ENCODE measurements at regions not wholly inside any gene's neighbourhood (a gene's known extent, or its start where the extent isn't known, plus 50 kb on each side); places are given as distances from the start of the nearest gene placed in this dataset.

- DNase-seq (no peak), ATAC-seq (no peak)
- H3K4me3 ChIP-seq, result no peak overlapping the region
- H3K27ac ChIP-seq, result no peak overlapping the region
- H3K36me3 ChIP-seq, result no peaks in the 10 kb centered on the region
- H3K27me3 ChIP-seq, result no peaks in the 10 kb centered on the region
- no peaks in the 10 kb centered on the region for H3K9me3 ChIP-seq
- intact Hi-C loops (cut with DNase I), result no loop called here
- H3K4me1 ChIP-seq, result no peaks in the 10 kb centered on the region
- no peak for TF ChIP-seq POLR2A (IDR thresholded peaks at IDR 0.05)
- TF ChIP-seq, protein P1, sequence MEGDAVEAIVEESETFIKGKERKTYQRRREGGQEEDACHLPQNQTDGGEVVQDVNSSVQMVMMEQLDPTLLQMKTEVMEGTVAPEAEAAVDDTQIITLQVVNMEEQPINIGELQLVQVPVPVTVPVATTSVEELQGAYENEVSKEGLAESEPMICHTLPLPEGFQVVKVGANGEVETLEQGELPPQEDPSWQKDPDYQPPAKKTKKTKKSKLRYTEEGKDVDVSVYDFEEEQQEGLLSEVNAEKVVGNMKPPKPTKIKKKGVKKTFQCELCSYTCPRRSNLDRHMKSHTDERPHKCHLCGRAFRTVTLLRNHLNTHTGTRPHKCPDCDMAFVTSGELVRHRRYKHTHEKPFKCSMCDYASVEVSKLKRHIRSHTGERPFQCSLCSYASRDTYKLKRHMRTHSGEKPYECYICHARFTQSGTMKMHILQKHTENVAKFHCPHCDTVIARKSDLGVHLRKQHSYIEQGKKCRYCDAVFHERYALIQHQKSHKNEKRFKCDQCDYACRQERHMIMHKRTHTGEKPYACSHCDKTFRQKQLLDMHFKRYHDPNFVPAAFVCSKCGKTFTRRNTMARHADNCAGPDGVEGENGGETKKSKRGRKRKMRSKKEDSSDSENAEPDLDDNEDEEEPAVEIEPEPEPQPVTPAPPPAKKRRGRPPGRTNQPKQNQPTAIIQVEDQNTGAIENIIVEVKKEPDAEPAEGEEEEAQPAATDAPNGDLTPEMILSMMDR (IDR thresholded peaks at IDR 0.05), result no peak
- WGBS, 4 donors, result 65 to 74% (median 69%) methylated on average over 3 of the region's 3 CpGs
Observed at GRCh38 chr11:82012276-82012675, 721.4 kb downstream of the FAM181B start.

GRCh38 chr11:82009133-82009532 lies 724.5 kb downstream of the FAM181B start:
- intact Hi-C loops (cut with DNase I), result no loop called here
- no peaks in the 10 kb centered on the region for H3K36me3 ChIP-seq
- no peak for DNase-seq
- no peak overlapping the region for H3K4me3 ChIP-seq
- no peaks in the 10 kb centered on the region for H3K9me3 ChIP-seq
- TF ChIP-seq, protein P1 (IDR thresholded peaks at IDR 0.05), result no peak
- no peak for TF ChIP-seq POLR2A (IDR thresholded peaks at IDR 0.05)
- H3K4me1 ChIP-seq, result no peaks in the 10 kb centered on the region
- no peak overlapping the region for H3K27ac ChIP-seq
- ATAC-seq, result no peak
- no peaks in the 10 kb centered on the region for H3K27me3 ChIP-seq
- 79 to 87% (median 85%) methylated on average over 2 of the region's 2 CpGs for WGBS, 4 donors

DNA sequence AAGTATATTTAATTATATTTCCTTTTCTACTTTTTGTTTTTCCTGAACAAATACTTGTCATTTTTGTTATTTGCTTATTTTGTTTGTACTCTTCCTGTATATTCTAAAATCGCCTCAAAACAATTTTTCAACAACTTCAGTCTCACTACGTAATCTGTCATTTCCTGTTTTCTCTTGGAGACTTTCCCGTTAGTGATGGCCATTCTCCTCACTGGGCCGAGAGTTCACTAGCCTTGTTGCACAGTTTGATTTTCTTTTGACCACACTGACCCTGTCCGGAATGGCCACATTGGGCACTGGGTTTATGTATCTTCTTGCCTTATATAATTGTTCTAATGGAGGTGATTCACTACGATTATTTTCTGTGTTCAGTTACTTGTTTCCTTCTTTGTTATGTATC lies 726.1 kb downstream of the FAM181B start:
- no peak for ATAC-seq
- no peak overlapping the region for H3K4me3 ChIP-seq
- whole genome bisulfite sequencing, 4 donors, result 48 to 62% (median 52%) methylated on average over 6 of the region's 6 CpGs

GRCh38 chr11:82004537-82005213 lies 729.0 kb downstream of the FAM181B start:
- H3K36me3 ChIP-seq, result no peaks in the 10 kb centered on the region
- WGBS, 4 donors, result 84 to 88% (median 86%) methylated on average over 4 of the region's 4 CpGs
- TF ChIP-seq, protein P1 (IDR thresholded peaks at IDR 0.05), result no peak
- H3K4me3 ChIP-seq, result no peak overlapping the region
- ATAC-seq (no peak), DNase-seq (no peak)
- no peaks in the 10 kb centered on the region for H3K4me1 ChIP-seq
- no peak overlapping the region for H3K27ac ChIP-seq
- H3K27me3 ChIP-seq, result no peaks in the 10 kb centered on the region
- intact Hi-C loops (cut with DNase I), result no loop called here
- no peaks in the 10 kb centered on the region for H3K9me3 ChIP-seq

More for the DNA sequence above, 726.1 kb downstream of the FAM181B start:
- DNase-seq, result no peak
- Histone ChIP-seq H3K4me1 (no peaks in the 10 kb centered on the region), H3K27ac (no peak overlapping the region), H3K36me3 (no peaks in the 10 kb centered on the region), H3K9me3 (no peaks in the 10 kb centered on the region), H3K27me3 (no peaks in the 10 kb centered on the region)
- intact Hi-C loops (cut with DNase I), result no loop called here
- TF ChIP-seq, protein P1 (IDR thresholded peaks at IDR 0.05), result no peak
- no peak for TF ChIP-seq POLR2A (IDR thresholded peaks at IDR 0.05)

Data from heart left ventricle (tissue), 16 donors.